ENCODE measurements at regions not wholly inside any gene's neighbourhood (a gene's known extent, or its start where the extent isn't known, plus 50 kb on each side); places are given as distances from the start of the nearest gene placed in this dataset.

DNA sequence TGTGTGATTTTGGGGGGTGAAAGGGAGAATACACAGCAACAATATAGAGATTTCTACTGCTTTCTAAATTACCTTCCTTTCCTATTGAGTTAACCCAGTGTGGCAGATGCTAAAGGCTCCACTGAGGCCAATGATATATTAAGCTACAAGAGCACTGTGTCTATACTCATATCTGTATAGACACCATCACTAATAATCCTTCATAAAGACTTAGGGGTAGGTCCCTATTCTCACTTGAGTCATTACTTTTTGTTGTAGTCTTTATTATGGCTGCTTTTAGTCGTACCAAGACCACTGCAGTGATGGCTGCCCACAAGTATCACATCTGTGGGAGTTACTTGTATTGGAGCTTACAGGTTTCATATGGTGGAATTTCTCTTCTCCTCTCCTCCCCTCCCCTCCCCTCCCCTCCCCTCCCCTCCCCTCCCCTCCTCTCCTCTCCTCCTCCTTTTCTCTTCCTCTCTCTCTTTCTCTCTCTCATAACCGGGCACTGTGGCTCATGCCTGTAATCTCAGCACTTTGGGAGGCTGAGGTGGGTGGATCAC is 637.6 kb downstream of the ADCYAP1 start:
- TF ChIP-seq CTCF (IDR thresholded peaks at IDR 0.05; ENCODE audit: low read depth, low read length, missing input control) (no peak), TAF1 (conservative IDR thresholded peaks at IDR 0.05) (no peak), SP1 (IDR thresholded peaks at IDR 0.05) (no peak), GABPA (IDR thresholded peaks at IDR 0.05 in 1 of 2, conservative IDR thresholded peaks at IDR 0.05 in 1 of 2) (no peak), YY1 (IDR thresholded peaks at IDR 0.05) (no peak), EGR1 (IDR thresholded peaks at IDR 0.05; ENCODE audit: low read depth in 2 of 2) (no peak)
- TF ChIP-seq, protein P1, sequence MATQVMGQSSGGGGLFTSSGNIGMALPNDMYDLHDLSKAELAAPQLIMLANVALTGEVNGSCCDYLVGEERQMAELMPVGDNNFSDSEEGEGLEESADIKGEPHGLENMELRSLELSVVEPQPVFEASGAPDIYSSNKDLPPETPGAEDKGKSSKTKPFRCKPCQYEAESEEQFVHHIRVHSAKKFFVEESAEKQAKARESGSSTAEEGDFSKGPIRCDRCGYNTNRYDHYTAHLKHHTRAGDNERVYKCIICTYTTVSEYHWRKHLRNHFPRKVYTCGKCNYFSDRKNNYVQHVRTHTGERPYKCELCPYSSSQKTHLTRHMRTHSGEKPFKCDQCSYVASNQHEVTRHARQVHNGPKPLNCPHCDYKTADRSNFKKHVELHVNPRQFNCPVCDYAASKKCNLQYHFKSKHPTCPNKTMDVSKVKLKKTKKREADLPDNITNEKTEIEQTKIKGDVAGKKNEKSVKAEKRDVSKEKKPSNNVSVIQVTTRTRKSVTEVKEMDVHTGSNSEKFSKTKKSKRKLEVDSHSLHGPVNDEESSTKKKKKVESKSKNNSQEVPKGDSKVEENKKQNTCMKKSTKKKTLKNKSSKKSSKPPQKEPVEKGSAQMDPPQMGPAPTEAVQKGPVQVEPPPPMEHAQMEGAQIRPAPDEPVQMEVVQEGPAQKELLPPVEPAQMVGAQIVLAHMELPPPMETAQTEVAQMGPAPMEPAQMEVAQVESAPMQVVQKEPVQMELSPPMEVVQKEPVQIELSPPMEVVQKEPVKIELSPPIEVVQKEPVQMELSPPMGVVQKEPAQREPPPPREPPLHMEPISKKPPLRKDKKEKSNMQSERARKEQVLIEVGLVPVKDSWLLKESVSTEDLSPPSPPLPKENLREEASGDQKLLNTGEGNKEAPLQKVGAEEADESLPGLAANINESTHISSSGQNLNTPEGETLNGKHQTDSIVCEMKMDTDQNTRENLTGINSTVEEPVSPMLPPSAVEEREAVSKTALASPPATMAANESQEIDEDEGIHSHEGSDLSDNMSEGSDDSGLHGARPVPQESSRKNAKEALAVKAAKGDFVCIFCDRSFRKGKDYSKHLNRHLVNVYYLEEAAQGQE (IDR thresholded peaks at IDR 0.05) = no peak
